SU-DHL-6 (cell line): ENCODE measurements at regions not wholly inside any gene's neighbourhood (a gene's known extent, or its start where the extent isn't known, plus 50 kb on each side); places are given as distances from the start of the nearest gene placed in this dataset.

Source experiments
- H2AFZ ChIP-seq: fragments of 200-600 bp; sonication (generic); 2 replicates; pipeline ENCODE4 v1.6.1; 2014; ENCODE audit warnings: low read depth, mild to moderate bottlenecking, moderate library complexity, mixed read lengths, antibody characterized with exemption, low read length; ENCODE audit not compliant: severe bottlenecking
- H3F3A ChIP-seq: fragments of 200-600 bp; shearing (Covaris generic); 2 replicates; pipeline ENCODE4 v1.6.0; 2016; ENCODE audit warnings: antibody characterized with exemption, mild to moderate bottlenecking; ENCODE audit not compliant: insufficient read depth
- H3K27ac ChIP-seq: fragments of 200-600 bp; sonication (generic); 2 replicates; pipeline ENCODE4 v1.5.1; 2016; ENCODE audit warnings: low read depth, mild to moderate bottlenecking, low read length, moderate library complexity, mixed read lengths
- H3K27me3 ChIP-seq: fragments of 200-600 bp; sonication (generic), shearing (Covaris generic); 2 replicates; pipeline ENCODE4 v1.6.0; 2014; ENCODE audit warnings: mild to moderate bottlenecking, low read length
- H3K36me3 ChIP-seq: fragments of 200-600 bp; sonication (generic); 2 replicates; pipeline ENCODE4 v1.6.1; 2014; ENCODE audit warnings: mild to moderate bottlenecking, low read length, mixed read lengths
- H3K4me2 ChIP-seq: fragments of 300-600, 200-600 bp; shearing (Covaris generic), sonication (generic); 2 replicates; pipeline ENCODE4 v1.6.0; 2014; ENCODE audit warnings: low read length, low read depth, mild to moderate bottlenecking; ENCODE audit not compliant: poor library complexity, severe bottlenecking
- H3K4me3 ChIP-seq: fragments of 200-600 bp; sonication (generic); 2 replicates; pipeline ENCODE4 v1.5.1; 2014; ENCODE audit warnings: antibody characterized with exemption, low read length, mild to moderate bottlenecking, mixed read lengths; ENCODE audit not compliant: insufficient read depth, poor library complexity, severe bottlenecking
- H3K79me2 ChIP-seq: fragments of 200-600 bp; sonication (generic); 2 replicates; pipeline ENCODE4 v1.6.1; 2014; ENCODE audit warnings: mild to moderate bottlenecking, low read length, moderate library complexity; ENCODE audit not compliant: insufficient read depth
- H3K9ac ChIP-seq: fragments of 200-600 bp; sonication (generic); 2 replicates; pipeline ENCODE4 v1.7.0; 2014; ENCODE audit warnings: mild to moderate bottlenecking, low read length
- H3K9me2 ChIP-seq: fragments of 200-600 bp; sonication (generic); replicated peaks from 2 replicates; pipeline ENCODE4 v1.6.1; 2014; ENCODE audit warnings: low read length; ENCODE audit not compliant: insufficient read depth
- H3K9me3 ChIP-seq: fragments of 200-600 bp; sonication (generic); 2 replicates; pipeline ENCODE4 v1.6.1; 2014; ENCODE audit warnings: low read length, mixed read lengths; ENCODE audit not compliant: insufficient read depth
- H4K20me1 ChIP-seq: fragments of 200-600 bp; sonication (generic); 2 replicates; pipeline ENCODE4 v1.6.1; 2014; ENCODE audit warnings: low read depth, mild to moderate bottlenecking, antibody characterized with exemption, low read length, moderate library complexity, mixed read lengths
- EZH2phosphoT487 ChIP-seq: fragments of 200-600 bp; sonication (generic), shearing (Covaris generic); conservative IDR thresholded peaks from 2 replicates; pipeline ENCODE4 v1.6.1; 2018; ENCODE audit warnings: mild to moderate bottlenecking, antibody characterized with exemption, low read length, moderate library complexity, mixed read lengths
- TF ChIP-seq, protein P1 (sequence below): fragments of 200-600 bp; sonication (generic); IDR thresholded peaks from one replicate; pipeline ENCODE4 v1.5.1; 2017; ENCODE audit warnings: antibody characterized with exemption, mild to moderate bottlenecking, low read length, moderate library complexity; ENCODE audit not compliant: insufficient read depth, poor library complexity, severe bottlenecking

DNA sequence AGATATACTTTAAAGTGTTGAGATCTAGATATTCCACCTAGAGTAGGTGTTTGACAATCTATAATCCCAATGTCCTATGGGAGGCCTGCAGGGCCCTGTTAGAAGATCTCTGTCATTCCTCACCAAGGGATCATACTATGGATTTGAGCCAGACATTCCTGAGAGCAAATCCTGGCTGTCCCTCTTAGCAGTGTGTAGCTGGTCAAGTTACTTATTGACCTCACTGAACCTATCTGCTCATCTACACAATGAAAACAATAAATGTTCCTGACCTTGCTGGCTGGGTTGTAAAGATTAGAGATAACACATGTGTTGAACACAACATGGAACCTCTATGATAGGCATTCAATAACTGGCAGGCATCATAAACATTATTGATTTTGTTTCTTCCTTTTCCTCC lies 265.6 kb upstream of the ATP11B start:
- H3K4me2 ChIP-seq: no peak overlapping the region
- H3K9me2 ChIP-seq: no peaks in the 10 kb centered on the region
- no peaks in the 10 kb centered on the region for H3K36me3 ChIP-seq
- no peak overlapping the region for H3K4me3 ChIP-seq
- TF ChIP-seq, protein P1, sequence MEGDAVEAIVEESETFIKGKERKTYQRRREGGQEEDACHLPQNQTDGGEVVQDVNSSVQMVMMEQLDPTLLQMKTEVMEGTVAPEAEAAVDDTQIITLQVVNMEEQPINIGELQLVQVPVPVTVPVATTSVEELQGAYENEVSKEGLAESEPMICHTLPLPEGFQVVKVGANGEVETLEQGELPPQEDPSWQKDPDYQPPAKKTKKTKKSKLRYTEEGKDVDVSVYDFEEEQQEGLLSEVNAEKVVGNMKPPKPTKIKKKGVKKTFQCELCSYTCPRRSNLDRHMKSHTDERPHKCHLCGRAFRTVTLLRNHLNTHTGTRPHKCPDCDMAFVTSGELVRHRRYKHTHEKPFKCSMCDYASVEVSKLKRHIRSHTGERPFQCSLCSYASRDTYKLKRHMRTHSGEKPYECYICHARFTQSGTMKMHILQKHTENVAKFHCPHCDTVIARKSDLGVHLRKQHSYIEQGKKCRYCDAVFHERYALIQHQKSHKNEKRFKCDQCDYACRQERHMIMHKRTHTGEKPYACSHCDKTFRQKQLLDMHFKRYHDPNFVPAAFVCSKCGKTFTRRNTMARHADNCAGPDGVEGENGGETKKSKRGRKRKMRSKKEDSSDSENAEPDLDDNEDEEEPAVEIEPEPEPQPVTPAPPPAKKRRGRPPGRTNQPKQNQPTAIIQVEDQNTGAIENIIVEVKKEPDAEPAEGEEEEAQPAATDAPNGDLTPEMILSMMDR: no peak
- TF ChIP-seq EZH2phosphoT487: no peak
- H3K27ac ChIP-seq: no peak overlapping the region
- no peaks in the 10 kb centered on the region for H4K20me1 ChIP-seq
- H2AFZ ChIP-seq: no peak overlapping the region
- no peak overlapping the region for H3K9ac ChIP-seq
- H3K9me3 ChIP-seq: no peaks in the 10 kb centered on the region
- H3K27me3 ChIP-seq: no peaks in the 10 kb centered on the region
- no peaks in the 10 kb centered on the region for H3F3A ChIP-seq
- H3K79me2 ChIP-seq: no peaks in the 10 kb centered on the region

DNA sequence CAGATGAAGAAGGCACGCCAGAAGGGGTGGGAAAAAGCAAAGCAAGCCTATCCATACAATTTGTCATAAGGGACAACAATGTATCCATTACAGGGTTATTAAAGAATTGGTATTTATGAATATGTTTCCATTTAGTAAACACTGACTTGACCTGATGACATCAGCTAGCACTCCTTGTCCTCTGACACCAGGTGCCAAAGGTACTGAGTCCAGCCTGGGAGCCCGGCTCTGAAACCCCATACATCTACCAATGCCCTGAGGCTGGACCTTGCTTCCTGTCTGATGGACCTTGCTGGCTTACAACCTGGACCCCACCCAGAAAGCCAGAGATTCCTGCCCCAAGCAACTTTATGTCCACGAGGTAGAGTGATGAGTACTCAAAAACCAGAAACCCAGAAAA lies 263.0 kb upstream of the ATP11B start:
- no peaks in the 10 kb centered on the region for H3F3A ChIP-seq
- no peak overlapping the region for H3K9ac ChIP-seq
- H3K4me2 ChIP-seq: no peak overlapping the region
- no peaks in the 10 kb centered on the region for H3K27me3 ChIP-seq
- H3K27ac ChIP-seq: no peak overlapping the region
- TF ChIP-seq, protein P1: no peak
- no peak for TF ChIP-seq EZH2phosphoT487
- no peaks in the 10 kb centered on the region for H3K9me2 ChIP-seq
- H3K36me3 ChIP-seq: no peaks in the 10 kb centered on the region
- no peak overlapping the region for H3K4me3 ChIP-seq
- H3K9me3 ChIP-seq: no peaks in the 10 kb centered on the region
- H4K20me1 ChIP-seq: no peaks in the 10 kb centered on the region
- H2AFZ ChIP-seq: no peak overlapping the region
- no peaks in the 10 kb centered on the region for H3K79me2 ChIP-seq

DNA sequence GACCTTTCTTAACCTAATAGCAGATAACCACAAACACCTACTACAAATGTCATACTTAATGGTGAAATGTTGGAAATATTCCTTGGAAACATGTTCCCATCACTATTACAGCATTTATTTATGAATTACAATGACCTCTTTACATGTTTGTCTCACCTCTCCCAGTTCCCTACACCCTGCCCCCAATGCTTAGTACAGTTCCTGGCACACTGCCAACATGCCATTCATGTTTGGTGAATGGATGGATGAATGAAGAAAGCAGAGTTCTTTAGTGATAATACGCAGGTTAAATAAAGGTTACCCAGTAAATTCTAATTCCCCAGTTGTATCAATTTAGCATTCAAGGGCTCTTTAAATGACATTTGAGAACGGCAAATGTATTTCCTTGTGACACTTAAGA lies 259.9 kb upstream of the ATP11B start:
- Histone ChIP-seq H3K4me2 (no peak overlapping the region), H3K4me3 (no peak overlapping the region), H3K9ac (no peak overlapping the region), H3K27me3 (no peaks in the 10 kb centered on the region), H2AFZ (no peak overlapping the region), H3K36me3 (no peaks in the 10 kb centered on the region), H4K20me1 (no peaks in the 10 kb centered on the region), H3K79me2 (no peaks in the 10 kb centered on the region), H3F3A (no peaks in the 10 kb centered on the region), H3K9me2 (no peaks in the 10 kb centered on the region), H3K27ac (no peak overlapping the region), H3K9me3 (no peaks in the 10 kb centered on the region)
- TF ChIP-seq, protein P1: no peak
- TF ChIP-seq EZH2phosphoT487: no peak

DNA sequence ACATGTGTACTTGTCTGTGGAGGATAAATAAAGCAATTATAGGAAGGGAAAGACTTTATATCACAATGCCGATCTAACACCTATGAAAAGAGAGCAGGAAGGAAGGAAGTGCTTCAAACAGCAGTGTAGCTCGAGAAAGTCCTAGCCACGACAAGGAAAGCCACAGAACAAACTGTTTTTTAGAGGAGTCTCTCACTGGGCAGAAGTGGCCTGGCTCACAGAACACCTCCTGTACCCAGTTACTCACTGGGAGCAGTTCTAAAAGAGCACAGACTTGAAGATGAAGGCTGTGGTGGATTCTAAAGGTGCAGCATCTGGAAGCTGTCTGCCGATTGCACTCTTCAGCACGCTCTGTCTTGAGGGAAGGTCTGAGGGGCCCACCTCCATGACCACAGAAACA lies 248.8 kb upstream of the ATP11B start:
- Histone ChIP-seq H3K4me3 (no peak overlapping the region), H3K27me3 (no peaks in the 10 kb centered on the region), H3K9me3 (no peaks in the 10 kb centered on the region), H3K4me2 (no peak overlapping the region), H3K9ac (no peak overlapping the region), H3K27ac (no peak overlapping the region), H3K9me2 (no peaks in the 10 kb centered on the region; the same call in 1 of the 2 replicates), H2AFZ (no peak overlapping the region), H3K79me2 (no peaks in the 10 kb centered on the region), H3F3A (no peaks in the 10 kb centered on the region), H4K20me1 (no peaks in the 10 kb centered on the region), H3K36me3 (no peaks in the 10 kb centered on the region)
- TF ChIP-seq EZH2phosphoT487: no peak
- TF ChIP-seq, protein P1: no peak
